BJ (cell line): ENCODE measurements at regions not wholly inside any gene's neighbourhood (a gene's known extent, or its start where the extent isn't known, plus 50 kb on each side); places are given as distances from the start of the nearest gene placed in this dataset.

ENCODE experiments used
- CTCF ChIA-PET: fragments of 350-600 bp; formaldehyde crosslinking; extraction: SDS; loops from one replicate; lab custom pipeline; 2021; ENCODE audit warnings: antibody characterized with exemption, inconsistent platforms; lab: Yijun Ruan, JAX
- POLR2A ChIA-PET: fragments of 300-600 bp; sonication (Branson Sonifier 250); formaldehyde crosslinking; extraction: SDS; loops from one replicate; lab custom pipeline; 2021; ENCODE audit warnings: antibody characterized with exemption; lab: Charles Lee
- DNase-seq: peaks from one replicate; pipeline ENCODE4 v3.0.0-alpha.2; 2011; ENCODE audit warnings: low read depth
- H3K27me3 ChIP-seq: 2 replicates; pipeline ENCODE4 v1.6.0; 2011; ENCODE audit warnings: low read length; ENCODE audit not compliant: control insufficient read depth, insufficient read depth
- H3K36me3 ChIP-seq: 2 replicates; pipeline ENCODE4 v1.5.1; 2011; ENCODE audit warnings: low read length; ENCODE audit not compliant: control insufficient read depth, insufficient read depth
- H3K4me3 ChIP-seq: 2 replicates; pipeline ENCODE4 v1.5.1; 2011; ENCODE audit warnings: low read depth, mild to moderate bottlenecking, control low read depth, low read length
- CTCF ChIP-seq: IDR thresholded peaks from 2 replicates; pipeline ENCODE4 v1.5.1; 2011; ENCODE audit warnings: low read depth, mild to moderate bottlenecking, control low read depth, inconsistent platforms, low read length, moderate library complexity; ENCODE audit not compliant: insufficient read depth

GRCh38 chr7:52959336-52959735 lies 76.1 kb upstream of the POM121L12 start:
- TF ChIP-seq CTCF, result no peak
- DNase-seq, result peak; percentile 27
- H3K36me3 ChIP-seq, result no peaks in the 10 kb centered on the region
- CTCF ChIA-PET, result interaction anchor here (0.7 kb wide), 1 partner anchor 15 kb away, joined by 5 read pairs; no protein-coding TSS in a partner anchor
- H3K4me3 ChIP-seq, result no peak overlapping the region
- POLR2A ChIA-PET, result no interaction called here
- no peaks in the 10 kb centered on the region for H3K27me3 ChIP-seq

DNA sequence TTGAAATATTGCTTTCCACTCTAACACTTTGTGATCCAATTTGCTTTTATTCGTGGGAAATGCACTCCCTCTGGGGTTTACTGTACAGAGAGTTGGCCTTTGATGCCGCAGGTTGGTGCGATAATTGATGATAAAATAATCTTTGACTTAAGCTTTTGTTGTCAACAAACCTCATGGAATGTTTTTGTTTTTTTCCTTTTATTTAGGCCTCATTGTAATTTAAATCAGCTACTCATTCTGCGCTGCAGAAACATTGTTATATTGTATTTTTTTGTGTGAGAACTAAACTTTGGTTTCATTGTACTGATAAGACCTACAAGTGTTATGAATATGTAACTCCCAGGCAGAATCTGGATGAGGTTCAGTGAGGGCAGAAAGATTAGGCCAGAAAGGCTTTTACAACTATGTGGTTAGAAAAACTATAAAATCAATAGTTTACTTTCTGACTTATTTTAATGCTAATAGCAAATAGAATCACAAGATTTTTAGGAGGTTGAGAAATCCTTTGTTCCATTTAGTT lies 76.8 kb upstream of the POM121L12 start:
- ChIA-PET POLR2A (no interaction called here), CTCF (no interaction called here)
- no peak for TF ChIP-seq CTCF
- no peak for DNase-seq
- Histone ChIP-seq H3K27me3 (no peaks in the 10 kb centered on the region), H3K36me3 (no peaks in the 10 kb centered on the region), H3K4me3 (no peak overlapping the region)

- Histone ChIP-seq H3K36me3 (no peaks in the 10 kb centered on the region), H3K4me3 (no peak overlapping the region), H3K27me3 (no peaks in the 10 kb centered on the region)
- ChIA-PET POLR2A (no interaction called here), CTCF (interaction anchor here (0.6 kb wide), 1 partner anchor 283 kb away, joined by 3 read pairs; no protein-coding TSS in a partner anchor)
- TF ChIP-seq CTCF, result no peak
- DNase-seq, result peak; percentile 6
Measured at GRCh38 chr7:52956379-52956915, 79.0 kb upstream of the POM121L12 start.

DNA sequence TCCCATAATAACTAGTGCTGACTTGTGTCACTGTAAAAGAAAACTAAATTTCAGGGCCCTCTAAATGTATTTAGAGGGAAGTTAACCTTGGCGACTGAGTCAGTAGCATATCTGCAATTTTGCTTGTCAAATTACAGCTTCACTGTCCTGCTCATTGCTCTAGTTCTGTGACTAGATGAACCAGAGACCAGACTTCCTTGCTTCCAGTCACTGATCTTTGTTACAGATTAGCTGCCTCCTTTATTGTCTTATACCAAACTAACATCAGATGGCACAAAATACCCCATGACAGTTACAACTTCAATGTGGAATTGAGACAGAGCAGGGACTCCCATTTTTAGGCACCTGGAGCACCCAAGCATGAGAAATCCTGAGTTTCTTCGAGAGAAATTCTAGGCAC lies 79.9 kb upstream of the POM121L12 start:
- ChIA-PET POLR2A (no interaction called here), CTCF (no interaction called here)
- no peak for DNase-seq
- no peak overlapping the region for H3K4me3 ChIP-seq
- TF ChIP-seq CTCF, result no peak
- H3K27me3 ChIP-seq, result no peaks in the 10 kb centered on the region
- no peaks in the 10 kb centered on the region for H3K36me3 ChIP-seq

DNA sequence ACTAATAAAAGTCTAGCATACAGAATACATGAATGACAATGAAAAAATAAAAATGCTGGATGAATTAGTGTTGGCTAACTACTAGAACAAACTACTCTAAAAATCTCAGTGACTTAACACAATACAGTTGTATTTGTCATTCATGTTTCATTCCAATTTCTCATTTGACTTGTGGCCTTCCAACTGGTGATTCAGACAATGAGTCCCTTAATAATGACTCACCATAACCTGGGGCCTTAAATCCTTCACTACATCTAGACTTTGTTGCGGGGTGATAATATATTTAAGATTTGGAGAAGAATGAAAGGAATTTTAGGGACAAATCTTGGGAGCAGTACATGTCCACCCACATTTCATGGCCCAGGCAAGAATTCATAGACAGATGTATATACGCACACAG lies 90.5 kb upstream of the POM121L12 start:
- CTCF ChIA-PET, result no interaction called here
- no peak overlapping the region for H3K4me3 ChIP-seq
- H3K27me3 ChIP-seq, result no peaks in the 10 kb centered on the region
- peak; percentile 24 for DNase-seq
- POLR2A ChIA-PET, result no interaction called here
- no peaks in the 10 kb centered on the region for H3K36me3 ChIP-seq
- TF ChIP-seq CTCF, result no peak
